HG03442 (cell line): ENCODE measurements at regions not wholly inside any gene's neighbourhood (a gene's known extent, or its start where the extent isn't known, plus 50 kb on each side); places are given as distances from the start of the nearest gene placed in this dataset.
"Not testable (repeated sequence)": the region's sequence is repeated elsewhere in the genome, so short reads cannot be mapped to it uniquely, and the experiment has no call there.

ENCODE experiments used
- ATAC-seq: cut with Tn5 transposase; IDR thresholded peaks from one replicate; pipeline ENCODE4 v1.9.1; 2021; ENCODE audit warnings: mild to moderate bottlenecking, moderate library complexity; ENCODE audit not compliant: unreplicated experiment

GRCh38 chr7:112592565-112593263, 111.9 kb downstream of the LSMEM1 start:
- not testable (repeated sequence) for ATAC-seq

GRCh38 chr7:112594397-112594796, 113.6 kb downstream of the LSMEM1 start:
- no peak for ATAC-seq

- ATAC-seq = no peak
These were observed 115.5 kb downstream of the LSMEM1 start for GRCh38 chr7:112596260-112596659.

GRCh38 chr7:112596981-112597380, 116.2 kb downstream of the LSMEM1 start:
- ATAC-seq = no peak

GRCh38 chr7:112603673-112604072, 122.9 kb downstream of the LSMEM1 start:
- ATAC-seq = no peak

- ATAC-seq = no peak
These were observed 129.8 kb downstream of the LSMEM1 start for GRCh38 chr7:112610636-112611035.

GRCh38 chr7:112615701-112616100, 134.9 kb downstream of the LSMEM1 start:
- no peak for ATAC-seq

- no peak for ATAC-seq
These were observed 135.5 kb downstream of the LSMEM1 start for GRCh38 chr7:112616295-112616694.

GRCh38 chr7:112619343-112619742, 138.6 kb downstream of the LSMEM1 start:
- no peak for ATAC-seq

GRCh38 chr7:112622159-112622715, 141.4 kb downstream of the LSMEM1 start:
- no peak for ATAC-seq

GRCh38 chr7:112624416-112624815, 143.6 kb downstream of the LSMEM1 start:
- ATAC-seq = no peak

GRCh38 chr7:112630565-112630964, 149.8 kb downstream of the LSMEM1 start:
- ATAC-seq = no peak

- no peak for ATAC-seq
These were observed 153.3 kb downstream of the LSMEM1 start for GRCh38 chr7:112634107-112634506.

GRCh38 chr7:112635742-112636141, 154.5 kb downstream of the TMEM168 start:
- no peak for ATAC-seq

GRCh38 chr7:112638675-112639400, 151.4 kb downstream of the TMEM168 start:
- no peak for ATAC-seq

GRCh38 chr7:112640685-112641084, 149.5 kb downstream of the TMEM168 start:
- no peak for ATAC-seq

- no peak for ATAC-seq
These were observed 143.4 kb downstream of the TMEM168 start for GRCh38 chr7:112646783-112647182.

- no peak for ATAC-seq
These were observed 141.4 kb downstream of the TMEM168 start for GRCh38 chr7:112648781-112649180.

- ATAC-seq = no peak
These were observed 140.6 kb downstream of the TMEM168 start for GRCh38 chr7:112649560-112649959.

GRCh38 chr7:112654322-112655216, 135.6 kb downstream of the TMEM168 start:
- no peak for ATAC-seq

GRCh38 chr7:112665709-112666108, 124.5 kb downstream of the TMEM168 start:
- no peak for ATAC-seq
